MG63 (cell line): ENCODE measurements at regions not wholly inside any gene's neighbourhood (a gene's known extent, or its start where the extent isn't known, plus 50 kb on each side); places are given as distances from the start of the nearest gene placed in this dataset.

ENCODE experiments used
- DNase-seq: peaks from one replicate; pipeline ENCODE4 v3.0.0-alpha.2; 2020
- H3K27me3 ChIP-seq: fragments of 250-450 bp; sonication (Bioruptor Pico); 2 replicates; pipeline ENCODE4 v1.5.1; 2020; ENCODE audit warnings: mild to moderate bottlenecking, moderate library complexity
- H3K36me3 ChIP-seq: fragments of 250-450 bp; sonication (Bioruptor Pico); 2 replicates; pipeline ENCODE4 v1.5.1; 2020; ENCODE audit warnings: mild to moderate bottlenecking, moderate library complexity
- H3K4me3 ChIP-seq: fragments of 250-450 bp; sonication (Bioruptor Pico); 2 replicates; pipeline ENCODE4 v1.5.1; 2020; ENCODE audit warnings: mild to moderate bottlenecking, moderate library complexity
- H3K9me3 ChIP-seq: fragments of 250-450 bp; sonication (Bioruptor Pico); 2 replicates; pipeline ENCODE4 v1.5.1; 2020; ENCODE audit warnings: mild to moderate bottlenecking, moderate library complexity

GRCh38 chr21:35945089-35945671 is 115.1 kb downstream of the SETD4 start:
- no peak for DNase-seq
- Histone ChIP-seq H3K27me3 (no peaks in the 10 kb centered on the region), H3K4me3 (no peak overlapping the region), H3K9me3 (no peaks in the 10 kb centered on the region), H3K36me3 (no peaks in the 10 kb centered on the region)

- no peak for DNase-seq
- Histone ChIP-seq H3K36me3 (no peaks in the 10 kb centered on the region), H3K27me3 (no peaks in the 10 kb centered on the region), H3K9me3 (no peaks in the 10 kb centered on the region), H3K4me3 (no peak overlapping the region)
Measured at GRCh38 chr21:35943752-35944151, 116.6 kb downstream of the SETD4 start.

GRCh38 chr21:35942211-35943144 is 117.8 kb downstream of the SETD4 start:
- Histone ChIP-seq H3K27me3 (no peaks in the 10 kb centered on the region), H3K4me3 (no peak overlapping the region), H3K36me3 (no peaks in the 10 kb centered on the region), H3K9me3 (no peaks in the 10 kb centered on the region)
- DNase-seq = no peak

- Histone ChIP-seq H3K27me3 (no peaks in the 10 kb centered on the region), H3K9me3 (no peaks in the 10 kb centered on the region), H3K4me3 (no peak overlapping the region), H3K36me3 (no peaks in the 10 kb centered on the region)
- peak; percentile 35 for DNase-seq
Measured at GRCh38 chr21:35940074-35940927, 120.0 kb downstream of the SETD4 start.

GRCh38 chr21:35938446-35938845 is 121.9 kb downstream of the SETD4 start:
- Histone ChIP-seq H3K4me3 (no peak overlapping the region), H3K27me3 (no peaks in the 10 kb centered on the region), H3K36me3 (no peaks in the 10 kb centered on the region), H3K9me3 (no peaks in the 10 kb centered on the region)
- no peak for DNase-seq

GRCh38 chr21:35933466-35933865 is 126.9 kb downstream of the SETD4 start:
- peak; percentile 80 for DNase-seq
- no peaks in the 10 kb centered on the region for H3K27me3 ChIP-seq
- no peak overlapping the region for H3K4me3 ChIP-seq
- H3K9me3 ChIP-seq = no peaks in the 10 kb centered on the region
- no peaks in the 10 kb centered on the region for H3K36me3 ChIP-seq

GRCh38 chr21:35932232-35932911 is 128.0 kb downstream of the SETD4 start:
- DNase-seq = peak; percentile 61
- Histone ChIP-seq H3K9me3 (no peaks in the 10 kb centered on the region), H3K36me3 (no peaks in the 10 kb centered on the region), H3K4me3 (no peak overlapping the region), H3K27me3 (no peaks in the 10 kb centered on the region)

- no peaks in the 10 kb centered on the region for H3K9me3 ChIP-seq
- H3K27me3 ChIP-seq = no peaks in the 10 kb centered on the region
- H3K4me3 ChIP-seq = no peak overlapping the region
- no peak for DNase-seq
- no peaks in the 10 kb centered on the region for H3K36me3 ChIP-seq
Measured at GRCh38 chr21:35929901-35930300, 130.4 kb downstream of the SETD4 start.

GRCh38 chr21:35927262-35927661 is 133.1 kb downstream of the SETD4 start:
- Histone ChIP-seq H3K9me3 (no peaks in the 10 kb centered on the region), H3K4me3 (no peak overlapping the region), H3K27me3 (no peaks in the 10 kb centered on the region), H3K36me3 (no peaks in the 10 kb centered on the region)
- DNase-seq = no peak

GRCh38 chr21:35926003-35926740 is 134.2 kb downstream of the SETD4 start:
- no peak for DNase-seq
- Histone ChIP-seq H3K4me3 (no peak overlapping the region), H3K9me3 (no peaks in the 10 kb centered on the region), H3K36me3 (no peaks in the 10 kb centered on the region), H3K27me3 (no peaks in the 10 kb centered on the region)

GRCh38 chr21:35925497-35925896 is 134.8 kb downstream of the SETD4 start:
- H3K27me3 ChIP-seq = no peaks in the 10 kb centered on the region
- DNase-seq = peak; percentile 69

GRCh38 chr21:35924714-35925301 is 135.5 kb downstream of the SETD4 start:
- Histone ChIP-seq H3K27me3 (no peaks in the 10 kb centered on the region), H3K9me3 (no peaks in the 10 kb centered on the region), H3K36me3 (no peaks in the 10 kb centered on the region), H3K4me3 (no peak overlapping the region)
- DNase-seq = peak; percentile 76

More at GRCh38 chr21:35925497-35925896, 134.8 kb downstream of the SETD4 start:
- H3K4me3 ChIP-seq = no peak overlapping the region
- no peaks in the 10 kb centered on the region for H3K36me3 ChIP-seq
- no peaks in the 10 kb centered on the region for H3K9me3 ChIP-seq

- H3K9me3 ChIP-seq = no peaks in the 10 kb centered on the region
- no peaks in the 10 kb centered on the region for H3K27me3 ChIP-seq
- H3K4me3 ChIP-seq = no peak overlapping the region
- DNase-seq = no peak
- H3K36me3 ChIP-seq = no peaks in the 10 kb centered on the region
Measured at GRCh38 chr21:35923971-35924370, 136.4 kb downstream of the SETD4 start.

- no peak overlapping the region for H3K4me3 ChIP-seq
- H3K36me3 ChIP-seq = no peaks in the 10 kb centered on the region
- H3K27me3 ChIP-seq = no peaks in the 10 kb centered on the region
- H3K9me3 ChIP-seq = no peaks in the 10 kb centered on the region
- no peak for DNase-seq
Measured at GRCh38 chr21:35922618-35923017, 137.7 kb downstream of the SETD4 start.

- DNase-seq = no peak
- Histone ChIP-seq H3K4me3 (no peak overlapping the region), H3K27me3 (no peaks in the 10 kb centered on the region), H3K36me3 (no peaks in the 10 kb centered on the region), H3K9me3 (no peaks in the 10 kb centered on the region)
Measured at GRCh38 chr21:35921471-35921870, 138.9 kb downstream of the SETD4 start.

- Histone ChIP-seq H3K36me3 (no peaks in the 10 kb centered on the region), H3K27me3 (no peaks in the 10 kb centered on the region; the same call in 1 of the 2 replicates), H3K4me3 (no peak overlapping the region), H3K9me3 (no peaks in the 10 kb centered on the region)
- no peak for DNase-seq
Measured at GRCh38 chr21:35920436-35920835, 139.9 kb downstream of the SETD4 start.
